Memory B cell (primary cell): ENCODE measurements at regions not wholly inside any gene's neighbourhood (a gene's known extent, or its start where the extent isn't known, plus 50 kb on each side); places are given as distances from the start of the nearest gene placed in this dataset.

Experiments used
- ATAC-seq: fragments of 150-1000 bp; cut with Tn5 transposase; 2 replicates; pipeline ENCODE4 v1.10.0; 2021; ENCODE audit warnings: low read depth, mild to moderate bottlenecking, moderate library complexity
- DNase-seq, 2 donors: peaks; one replicate each; pipeline ENCODE4 v3.0.0; 2022; ENCODE audit warnings: low spot score in 2 of 2
- H3K27ac Mint-ChIP-seq: one replicate; pipeline ENCODE4 v1.8.0; 2022; ENCODE audit warnings: mild to moderate bottlenecking, moderate library complexity, mixed read lengths
- H3K27me3 Mint-ChIP-seq: one replicate; pipeline ENCODE4 v1.8.0; 2022; ENCODE audit warnings: mixed read lengths
- H3K36me3 Mint-ChIP-seq: one replicate; pipeline ENCODE4 v1.8.0; 2022; ENCODE audit warnings: mild to moderate bottlenecking, mixed read lengths
- H3K4me1 Mint-ChIP-seq: one replicate; pipeline ENCODE4 v1.8.0; 2022; ENCODE audit warnings: mixed read lengths
- H3K4me3 Mint-ChIP-seq: one replicate; pipeline ENCODE4 v1.8.0; 2022; ENCODE audit warnings: mild to moderate bottlenecking, moderate library complexity, mixed read lengths
- H3K9me3 Mint-ChIP-seq: one replicate; pipeline ENCODE4 v1.8.0; 2022; ENCODE audit warnings: mixed read lengths

DNA sequence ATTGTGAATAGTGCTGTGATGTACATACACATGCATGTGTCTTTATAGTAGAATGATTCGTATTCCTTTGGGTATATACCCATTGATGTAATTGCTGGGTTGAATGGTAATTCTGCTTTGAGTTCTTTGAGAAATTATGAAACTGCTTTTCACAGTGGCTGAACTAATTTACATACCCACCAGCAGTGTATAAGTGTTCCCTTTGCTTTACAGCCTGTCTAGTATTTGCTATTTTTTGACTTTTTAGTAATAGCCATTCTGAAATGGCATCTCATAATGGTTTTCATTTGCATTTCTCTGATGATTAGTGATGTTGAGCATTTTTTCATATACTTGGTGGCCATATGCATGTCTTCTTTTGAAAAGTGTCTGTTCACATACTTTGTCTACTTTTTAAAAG lies 54.5 kb upstream of the FAM78B start:
- Mint-ChIP-seq H3K27me3 (peaks cover 1% of the 10 kb centered on the region), H3K4me1 (no peaks in the 10 kb centered on the region), H3K36me3 (peaks cover 2% of the 10 kb centered on the region), H3K4me3 (no peak overlapping the region), H3K27ac (no peak overlapping the region), H3K9me3 (peaks cover 33% of the 10 kb centered on the region)
- DNase-seq (no peak), ATAC-seq (no peak)

- Mint-ChIP-seq H3K36me3 (no peaks in the 10 kb centered on the region), H3K4me3 (no peak overlapping the region)
Observed at GRCh38 chr1:166233750-166234366, 67.1 kb upstream of the FAM78B start.

GRCh38 chr1:166235728-166236127 lies 68.9 kb upstream of the FAM78B start:
- Mint-ChIP-seq H3K4me3 (no peak overlapping the region), H3K4me1 (no peaks in the 10 kb centered on the region), H3K27me3 (peaks cover 3% of the 10 kb centered on the region), H3K36me3 (no peaks in the 10 kb centered on the region), H3K9me3 (peaks cover 9% of the 10 kb centered on the region), H3K27ac (no peak overlapping the region)
- no peak for DNase-seq
- ATAC-seq, result no peak

More at GRCh38 chr1:166233750-166234366, 67.1 kb upstream of the FAM78B start:
- ATAC-seq, result no peak
- no peak for DNase-seq
- Mint-ChIP-seq H3K27ac (no peak overlapping the region), H3K27me3 (peaks cover 3% of the 10 kb centered on the region), H3K4me1 (no peaks in the 10 kb centered on the region), H3K9me3 (peaks cover 12% of the 10 kb centered on the region)

DNA sequence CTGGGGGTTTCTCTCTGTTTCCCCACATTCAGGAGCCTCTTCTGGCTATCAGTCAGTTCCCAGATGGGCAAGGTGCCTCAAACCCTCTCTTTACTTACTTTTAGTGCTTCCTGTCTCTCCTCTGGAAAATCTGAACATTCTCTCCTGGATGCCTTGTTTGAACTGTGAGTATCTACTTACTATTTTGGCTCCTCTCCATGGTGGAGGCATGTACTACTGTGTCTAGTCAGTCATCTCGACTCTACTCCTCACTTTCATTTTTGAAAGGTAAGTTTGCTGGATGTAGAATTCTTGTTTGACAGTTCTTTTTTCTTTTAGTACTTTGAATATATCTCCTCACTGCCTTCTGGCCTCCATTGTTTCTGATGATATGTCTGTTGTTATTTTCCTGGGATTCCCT lies 70.9 kb upstream of the FAM78B start:
- no peaks in the 10 kb centered on the region for H3K36me3 Mint-ChIP-seq
- H3K9me3 Mint-ChIP-seq, result peaks cover 3% of the 10 kb centered on the region
- no peaks in the 10 kb centered on the region for H3K27me3 Mint-ChIP-seq
- ATAC-seq (no peak), DNase-seq (no peak)
- no peak overlapping the region for H3K4me3 Mint-ChIP-seq
- H3K27ac Mint-ChIP-seq, result no peak overlapping the region
- H3K4me1 Mint-ChIP-seq, result no peaks in the 10 kb centered on the region

DNA sequence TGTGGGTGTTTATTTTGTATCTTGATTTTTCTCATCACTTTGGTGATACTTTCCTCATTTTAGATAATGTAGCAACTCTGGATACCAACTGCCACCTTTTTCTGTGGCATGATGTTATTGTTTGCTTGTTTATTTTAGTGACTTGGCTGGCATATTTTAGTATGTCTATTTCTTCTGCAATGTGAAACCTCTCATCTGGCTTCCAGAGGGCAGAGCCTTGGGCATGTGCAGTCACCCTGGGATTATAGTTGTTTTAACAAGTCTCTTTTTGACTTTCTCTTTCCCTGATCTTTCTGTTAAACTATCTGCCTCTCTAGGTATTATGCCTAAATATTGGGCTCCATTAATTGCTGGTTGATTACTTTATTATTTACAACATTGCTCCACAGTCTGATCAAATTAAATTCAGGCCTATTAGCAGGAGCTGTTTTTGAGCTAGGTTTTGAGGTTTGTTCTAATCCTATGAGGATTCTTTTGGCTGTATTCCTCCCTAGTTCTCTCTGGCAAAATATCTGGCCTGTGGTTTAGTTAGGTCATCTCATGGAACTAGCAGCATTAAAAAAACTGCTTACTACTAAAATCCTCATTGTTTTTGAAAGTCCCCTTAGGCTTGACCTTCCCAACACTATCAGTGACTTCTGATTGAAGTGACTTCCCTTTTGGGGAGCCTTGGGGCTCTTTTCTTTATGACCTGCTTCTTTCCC lies 86.4 kb upstream of the FAM78B start:
- no peaks in the 10 kb centered on the region for H3K27me3 Mint-ChIP-seq
- DNase-seq, result no peak
- H3K4me1 Mint-ChIP-seq, result no peaks in the 10 kb centered on the region
- no peak overlapping the region for H3K4me3 Mint-ChIP-seq
- peaks cover 10% of the 10 kb centered on the region for H3K9me3 Mint-ChIP-seq
- no peak for ATAC-seq
- no peaks in the 10 kb centered on the region for H3K36me3 Mint-ChIP-seq
- no peak overlapping the region for H3K27ac Mint-ChIP-seq

- H3K9me3 Mint-ChIP-seq, result peaks cover 8% of the 10 kb centered on the region
- H3K4me3 Mint-ChIP-seq, result no peak overlapping the region
- no peaks in the 10 kb centered on the region for H3K36me3 Mint-ChIP-seq
- ATAC-seq (no peak), DNase-seq (no peak)
- no peaks in the 10 kb centered on the region for H3K4me1 Mint-ChIP-seq
- H3K27ac Mint-ChIP-seq, result no peak overlapping the region
- H3K27me3 Mint-ChIP-seq, result peaks cover 2% of the 10 kb centered on the region
Observed at GRCh38 chr1:166258017-166258416, 91.2 kb upstream of the FAM78B start.

GRCh38 chr1:166261511-166261910 lies 94.7 kb upstream of the FAM78B start:
- Mint-ChIP-seq H3K4me1 (no peaks in the 10 kb centered on the region), H3K36me3 (no peaks in the 10 kb centered on the region), H3K4me3 (no peak overlapping the region), H3K27me3 (peaks cover 8% of the 10 kb centered on the region), H3K27ac (no peak overlapping the region), H3K9me3 (peaks cover 4% of the 10 kb centered on the region)
- ATAC-seq, result no peak
- DNase-seq, result no peak

DNA sequence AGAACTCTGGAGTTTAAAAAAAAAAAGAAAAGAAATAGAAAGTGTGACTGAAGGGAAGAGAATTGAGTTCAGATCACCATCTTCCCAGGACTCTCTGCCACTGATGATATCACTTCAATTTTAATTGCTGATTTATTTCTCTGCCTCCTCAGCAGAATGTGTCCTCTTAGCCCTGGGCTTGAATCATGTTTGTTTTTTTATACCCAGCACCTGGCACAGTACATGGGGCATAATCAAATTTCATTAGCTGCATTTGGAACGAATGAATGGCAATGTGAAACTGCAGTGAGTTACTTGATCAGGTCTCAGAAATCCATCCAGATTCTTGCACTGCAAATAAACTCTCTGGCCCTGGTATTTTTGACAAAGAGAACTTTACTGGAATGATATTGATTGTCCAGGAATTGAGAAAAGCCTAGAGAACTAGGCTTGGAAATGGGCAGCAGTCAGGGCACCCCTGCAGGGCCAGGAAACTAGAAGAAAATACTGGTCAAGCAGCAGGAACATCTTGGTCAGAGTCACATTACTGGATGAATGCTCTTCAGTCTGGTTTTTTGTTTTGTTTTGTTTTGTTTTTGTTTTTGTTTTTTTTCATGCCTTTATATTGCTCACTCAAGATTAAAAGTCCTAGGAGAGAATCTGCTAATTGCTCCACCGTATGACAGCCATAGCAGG lies 103.8 kb upstream of the FAM78B start:
- ATAC-seq, result no peak
- Mint-ChIP-seq H3K27ac (no peak overlapping the region), H3K4me1 (no peaks in the 10 kb centered on the region), H3K36me3 (no peaks in the 10 kb centered on the region), H3K4me3 (no peak overlapping the region), H3K27me3 (peaks cover 2% of the 10 kb centered on the region), H3K9me3 (peaks cover 8% of the 10 kb centered on the region)
- DNase-seq, result no peak

DNA sequence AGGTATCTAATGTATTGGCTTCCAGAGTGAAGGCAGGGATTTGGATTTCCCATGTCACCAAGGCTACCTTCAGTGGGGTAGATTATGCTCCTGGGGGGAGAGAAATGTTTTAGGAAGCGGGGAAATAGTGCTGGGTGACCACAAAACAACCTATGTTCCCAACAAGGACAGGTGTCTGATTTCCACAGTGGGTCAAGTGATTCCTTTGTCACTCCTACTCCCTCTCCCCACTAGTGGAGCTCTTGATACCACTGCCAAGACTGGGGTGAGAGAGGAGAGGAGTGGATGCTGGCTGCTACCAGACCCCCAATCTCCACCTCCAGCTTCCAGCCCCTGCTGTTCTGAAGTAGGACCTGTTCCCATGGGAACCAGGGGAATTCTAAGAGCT lies 104.3 kb upstream of the FAM78B start:
- Mint-ChIP-seq H3K27me3 (peaks cover 3% of the 10 kb centered on the region), H3K9me3 (peaks cover 9% of the 10 kb centered on the region), H3K4me3 (no peak overlapping the region), H3K36me3 (no peaks in the 10 kb centered on the region), H3K27ac (no peak overlapping the region), H3K4me1 (no peaks in the 10 kb centered on the region)
- ATAC-seq (no peak), DNase-seq (no peak)

DNA sequence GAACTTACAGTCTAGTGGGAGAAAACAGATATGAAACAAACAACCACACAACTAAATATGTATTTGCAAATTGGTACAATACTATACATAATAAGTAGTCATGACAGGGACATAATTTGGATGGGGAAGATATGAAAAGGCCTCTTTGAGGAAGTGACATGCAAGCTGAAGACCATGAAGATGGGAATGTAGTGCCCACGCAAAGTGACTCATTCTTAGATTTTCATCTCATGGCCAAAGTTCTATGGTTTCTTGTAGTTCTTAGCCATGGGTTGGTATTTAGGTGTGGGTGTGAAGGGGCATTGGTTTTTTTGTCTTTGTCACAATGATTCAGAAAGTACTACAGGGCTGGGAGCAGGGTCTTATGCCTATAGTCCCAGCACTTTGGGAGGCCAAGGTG lies 105.4 kb upstream of the FAM78B start:
- no peak for DNase-seq
- Mint-ChIP-seq H3K4me1 (no peaks in the 10 kb centered on the region), H3K36me3 (no peaks in the 10 kb centered on the region), H3K9me3 (peaks cover 11% of the 10 kb centered on the region), H3K4me3 (no peak overlapping the region), H3K27me3 (peaks cover 1% of the 10 kb centered on the region), H3K27ac (no peak overlapping the region)
- no peak for ATAC-seq

DNA sequence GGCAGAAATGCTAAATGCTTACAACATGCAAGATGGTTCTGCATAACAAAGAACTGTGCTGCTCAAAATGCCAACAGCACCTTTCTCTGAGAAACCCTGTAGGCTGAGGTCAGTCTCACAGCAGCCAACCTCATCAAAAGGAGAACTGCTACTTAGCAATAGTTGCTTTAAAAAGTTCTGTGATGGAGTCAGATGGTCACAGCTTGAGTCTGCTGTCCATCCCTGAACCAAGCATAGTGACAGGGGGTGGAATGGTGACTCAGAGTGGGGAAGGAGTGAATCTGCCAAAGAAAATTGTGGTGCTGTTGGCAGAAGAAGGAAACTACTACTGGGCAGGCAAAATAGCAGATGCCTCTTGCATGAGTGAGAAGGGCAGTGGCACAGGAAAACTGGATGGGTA lies 106.0 kb upstream of the FAM78B start:
- Mint-ChIP-seq H3K4me1 (no peaks in the 10 kb centered on the region), H3K4me3 (no peak overlapping the region), H3K9me3 (peaks cover 14% of the 10 kb centered on the region), H3K27ac (no peak overlapping the region), H3K27me3 (peaks cover 1% of the 10 kb centered on the region), H3K36me3 (no peaks in the 10 kb centered on the region)
- no peak for ATAC-seq
- no peak for DNase-seq

DNA sequence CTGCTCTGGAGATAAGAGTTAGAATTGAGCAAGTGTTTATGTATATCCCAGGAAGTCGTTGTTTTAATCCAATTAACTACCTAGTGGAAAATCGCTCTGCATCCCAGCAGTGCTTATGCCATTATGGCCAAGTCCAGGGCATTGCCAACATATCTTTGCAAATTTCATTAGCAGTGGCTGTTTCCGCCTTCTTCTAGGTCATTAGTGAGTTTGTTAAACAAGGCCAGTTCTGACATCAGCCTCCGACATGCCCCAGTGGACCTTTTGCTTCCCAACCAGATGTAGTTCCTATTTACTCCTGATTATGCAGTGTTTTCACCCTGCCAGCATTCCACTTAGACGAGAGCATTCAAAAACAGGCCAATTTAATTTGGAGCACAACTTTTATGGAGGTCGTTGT lies 106.8 kb upstream of the FAM78B start:
- peaks cover 16% of the 10 kb centered on the region for H3K9me3 Mint-ChIP-seq

GRCh38 chr1:166282391-166283137 lies 115.8 kb upstream of the FAM78B start:
- ATAC-seq, result no peak
- DNase-seq, result no peak
- Mint-ChIP-seq H3K27ac (no peak overlapping the region), H3K9me3 (peaks cover 6% of the 10 kb centered on the region), H3K4me3 (no peak overlapping the region), H3K36me3 (no peaks in the 10 kb centered on the region), H3K4me1 (no peaks in the 10 kb centered on the region), H3K27me3 (peaks cover 11% of the 10 kb centered on the region)

More for the DNA sequence above, 106.8 kb upstream of the FAM78B start:
- no peak for ATAC-seq
- Mint-ChIP-seq H3K4me3 (no peak overlapping the region), H3K4me1 (no peaks in the 10 kb centered on the region), H3K36me3 (no peaks in the 10 kb centered on the region), H3K27me3 (peaks cover 1% of the 10 kb centered on the region), H3K27ac (no peak overlapping the region)
- DNase-seq, result no peak

- Mint-ChIP-seq H3K4me1 (no peaks in the 10 kb centered on the region), H3K27me3 (peaks cover 13% of the 10 kb centered on the region), H3K4me3 (no peak overlapping the region), H3K9me3 (peaks cover 3% of the 10 kb centered on the region), H3K27ac (no peak overlapping the region), H3K36me3 (no peaks in the 10 kb centered on the region)
- ATAC-seq (no peak), DNase-seq (no peak)
Observed at GRCh38 chr1:166283190-166283589, 116.4 kb upstream of the FAM78B start.
